Suprapubic skin (tissue), 4 donors: ENCODE measurements at regions not wholly inside any gene's neighbourhood (a gene's known extent, or its start where the extent isn't known, plus 50 kb on each side); places are given as distances from the start of the nearest gene placed in this dataset.

Source experiments
- DNase-seq, 2 donors: peaks; one replicate each; pipeline ENCODE4 v3.0.0-alpha.2; 2019; ENCODE audit warnings: low spot score in 2 of 2
- H3K27ac ChIP-seq: fragments of 200-600 bp; sonication (generic); one replicate; pipeline ENCODE4 v1.5.1; 2019
- H3K27me3 ChIP-seq: fragments of 200-600 bp; sonication (generic); one replicate; pipeline ENCODE4 v1.5.1; 2019
- H3K36me3 ChIP-seq: fragments of 200-600 bp; sonication (generic); one replicate; pipeline ENCODE4 v1.5.1; 2019
- H3K4me1 ChIP-seq: fragments of 200-600 bp; sonication (generic); one replicate; pipeline ENCODE4 v1.5.1; 2019
- H3K4me3 ChIP-seq: fragments of 200-600 bp; sonication (generic); one replicate; pipeline ENCODE4 v1.5.1; 2019; ENCODE audit warnings: mild to moderate bottlenecking
- H3K9me3 ChIP-seq: fragments of 200-600 bp; sonication (generic); one replicate; pipeline ENCODE4 v1.5.1; 2019
- CTCF ChIP-seq, 2 donors: fragments of 200-600 bp in 1 of 2; fragments of 450-650 bp in 1 of 2; sonication (generic) in 1 of 2; IDR thresholded peaks; one replicate each; pipeline ENCODE4 v1.5.1; 2016 to 2019; ENCODE audit warnings: antibody characterized with exemption in 2 of 2, mild to moderate bottlenecking in 1 of 2, moderate library complexity in 1 of 2
- EP300 ChIP-seq: sonication (generic); formaldehyde crosslinking; IDR thresholded peaks from one replicate; pipeline ENCODE4 v1.6.1; 2017; ENCODE audit warnings: antibody characterized with exemption
- POLR2A ChIP-seq, 2 donors: fragments of 450-650 bp; IDR thresholded peaks; one replicate each; pipeline ENCODE4 v1.6.1; 2017; ENCODE audit warnings: antibody characterized with exemption in 2 of 2, mild to moderate bottlenecking in 2 of 2, moderate library complexity in 2 of 2
- POLR2AphosphoS5 ChIP-seq, 3 donors: sonication (generic); formaldehyde crosslinking; IDR thresholded peaks; one replicate each; pipeline ENCODE4 v1.6.1; 2017; ENCODE audit warnings: antibody characterized with exemption in 3 of 3
- WGBS: methylation state at CpG from one replicate; pipeline ENCODE4 v1.1.5; 2018; 5-methylcytosine and 5-hydroxymethylcytosine counted together

- Histone ChIP-seq H3K36me3 (no peaks in the 10 kb centered on the region), H3K4me1 (no peaks in the 10 kb centered on the region), H3K27me3 (no peaks in the 10 kb centered on the region), H3K4me3 (no peak overlapping the region), H3K9me3 (no peaks in the 10 kb centered on the region), H3K27ac (no peak overlapping the region)
- TF ChIP-seq POLR2AphosphoS5 (IDR thresholded peaks at IDR 0.05) = no peak
- TF ChIP-seq POLR2A (IDR thresholded peaks at IDR 0.05) = no peak
- TF ChIP-seq EP300 = no peak
- no peak for TF ChIP-seq CTCF (IDR thresholded peaks at IDR 0.05)
- DNase-seq = no peak
- 84% methylated on average over 4 of the region's 4 CpGs for WGBS
These were observed 51.7 kb upstream of the AFF2 start for GRCh38 chrX:148448686-148449085.
